ENCODE measurements at regions not wholly inside any gene's neighbourhood (a gene's known extent, or its start where the extent isn't known, plus 50 kb on each side); places are given as distances from the start of the nearest gene placed in this dataset.

DNA sequence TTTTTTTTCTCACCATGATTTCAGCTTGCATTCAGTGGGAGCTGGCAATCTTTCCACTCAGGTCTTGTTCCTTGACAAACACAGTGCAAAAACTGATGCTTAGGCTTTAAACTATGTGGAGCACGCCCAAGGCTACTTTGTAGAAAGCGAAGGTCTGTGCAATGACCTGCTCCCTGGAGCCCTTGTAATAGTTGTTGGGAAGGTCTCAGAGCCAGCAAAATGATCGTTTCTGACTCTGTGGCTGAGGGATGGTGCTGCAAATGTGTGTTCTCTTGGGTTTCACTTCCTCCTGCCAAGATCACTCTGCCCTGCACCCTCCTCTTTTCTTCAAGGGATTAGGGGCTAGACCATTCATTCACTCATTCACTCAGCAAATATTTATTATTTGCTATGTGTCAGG lies 249.7 kb upstream of the MAP3K1 start:
- TF ChIP-seq, protein P1, sequence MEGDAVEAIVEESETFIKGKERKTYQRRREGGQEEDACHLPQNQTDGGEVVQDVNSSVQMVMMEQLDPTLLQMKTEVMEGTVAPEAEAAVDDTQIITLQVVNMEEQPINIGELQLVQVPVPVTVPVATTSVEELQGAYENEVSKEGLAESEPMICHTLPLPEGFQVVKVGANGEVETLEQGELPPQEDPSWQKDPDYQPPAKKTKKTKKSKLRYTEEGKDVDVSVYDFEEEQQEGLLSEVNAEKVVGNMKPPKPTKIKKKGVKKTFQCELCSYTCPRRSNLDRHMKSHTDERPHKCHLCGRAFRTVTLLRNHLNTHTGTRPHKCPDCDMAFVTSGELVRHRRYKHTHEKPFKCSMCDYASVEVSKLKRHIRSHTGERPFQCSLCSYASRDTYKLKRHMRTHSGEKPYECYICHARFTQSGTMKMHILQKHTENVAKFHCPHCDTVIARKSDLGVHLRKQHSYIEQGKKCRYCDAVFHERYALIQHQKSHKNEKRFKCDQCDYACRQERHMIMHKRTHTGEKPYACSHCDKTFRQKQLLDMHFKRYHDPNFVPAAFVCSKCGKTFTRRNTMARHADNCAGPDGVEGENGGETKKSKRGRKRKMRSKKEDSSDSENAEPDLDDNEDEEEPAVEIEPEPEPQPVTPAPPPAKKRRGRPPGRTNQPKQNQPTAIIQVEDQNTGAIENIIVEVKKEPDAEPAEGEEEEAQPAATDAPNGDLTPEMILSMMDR (IDR thresholded peaks at IDR 0.05): no peak
- Histone ChIP-seq H3K36me3 (no peaks in the 10 kb centered on the region), H3K9me3 (no peaks in the 10 kb centered on the region), H3K27ac (no peak overlapping the region), H3K27me3 (no peaks in the 10 kb centered on the region), H3K4me3 (no peak overlapping the region), H3K4me1 (peaks cover 8 to 27% of the 10 kb centered on the region in 2 donors)
- ATAC-seq (peak; percentile 49), DNase-seq (no peak)
- intact Hi-C loops (cut with DNase I): no loop called here

DNA sequence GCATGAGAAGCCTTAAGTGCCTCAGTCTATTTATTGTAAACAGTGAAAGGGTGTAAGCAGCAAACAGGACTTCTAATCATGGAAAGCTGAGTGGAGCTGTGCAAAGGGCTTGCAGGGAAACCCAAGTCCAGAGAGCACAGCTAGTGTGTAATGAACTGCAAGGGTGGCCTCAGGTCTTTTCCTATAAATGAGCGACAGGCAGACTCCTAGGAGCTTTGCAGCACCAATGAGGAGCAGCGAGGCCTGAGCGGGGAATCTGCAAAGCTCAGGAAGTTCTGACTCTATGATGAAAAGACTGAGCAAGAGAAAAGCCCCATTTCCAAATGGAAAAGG lies 250.1 kb upstream of the MAP3K1 start:
- no peak for ATAC-seq
- intact Hi-C loops (cut with DNase I): no loop called here
- TF ChIP-seq, protein P1 (IDR thresholded peaks at IDR 0.05): no peak

GRCh38 chr5:56564541-56565282 lies 250.6 kb upstream of the MAP3K1 start:
- H3K4me3 ChIP-seq: no peak overlapping the region
- intact Hi-C loops (cut with DNase I): no loop called here
- peak; percentile 32 for ATAC-seq
- H3K9me3 ChIP-seq: no peaks in the 10 kb centered on the region
- peaks cover 7 to 25% of the 10 kb centered on the region in 2 donors for H3K4me1 ChIP-seq
- H3K27ac ChIP-seq: no peak overlapping the region
- no peaks in the 10 kb centered on the region for H3K27me3 ChIP-seq
- TF ChIP-seq, protein P1 (IDR thresholded peaks at IDR 0.05): no peak
- no peaks in the 10 kb centered on the region for H3K36me3 ChIP-seq
- no peak for DNase-seq

More for the DNA sequence above, 250.1 kb upstream of the MAP3K1 start:
- Histone ChIP-seq H3K9me3 (no peaks in the 10 kb centered on the region), H3K27me3 (no peaks in the 10 kb centered on the region), H3K4me3 (no peak overlapping the region), H3K27ac (no peak overlapping the region), H3K4me1 (peaks cover 8 to 27% of the 10 kb centered on the region in 2 donors), H3K36me3 (no peaks in the 10 kb centered on the region)
- no peak for DNase-seq

- TF ChIP-seq, protein P1 (IDR thresholded peaks at IDR 0.05): no peak
- ATAC-seq (no peak), DNase-seq (no peak)
- Histone ChIP-seq H3K36me3 (no peaks in the 10 kb centered on the region), H3K27ac (no peak overlapping the region), H3K4me1 (peaks cover 0 to 11% of the 10 kb centered on the region in 2 donors), H3K9me3 (no peaks in the 10 kb centered on the region), H3K27me3 (no peaks in the 10 kb centered on the region), H3K4me3 (no peak overlapping the region)
- intact Hi-C loops (cut with DNase I): no loop called here
Measured at GRCh38 chr5:56561455-56561854, 253.9 kb upstream of the MAP3K1 start.

DNA sequence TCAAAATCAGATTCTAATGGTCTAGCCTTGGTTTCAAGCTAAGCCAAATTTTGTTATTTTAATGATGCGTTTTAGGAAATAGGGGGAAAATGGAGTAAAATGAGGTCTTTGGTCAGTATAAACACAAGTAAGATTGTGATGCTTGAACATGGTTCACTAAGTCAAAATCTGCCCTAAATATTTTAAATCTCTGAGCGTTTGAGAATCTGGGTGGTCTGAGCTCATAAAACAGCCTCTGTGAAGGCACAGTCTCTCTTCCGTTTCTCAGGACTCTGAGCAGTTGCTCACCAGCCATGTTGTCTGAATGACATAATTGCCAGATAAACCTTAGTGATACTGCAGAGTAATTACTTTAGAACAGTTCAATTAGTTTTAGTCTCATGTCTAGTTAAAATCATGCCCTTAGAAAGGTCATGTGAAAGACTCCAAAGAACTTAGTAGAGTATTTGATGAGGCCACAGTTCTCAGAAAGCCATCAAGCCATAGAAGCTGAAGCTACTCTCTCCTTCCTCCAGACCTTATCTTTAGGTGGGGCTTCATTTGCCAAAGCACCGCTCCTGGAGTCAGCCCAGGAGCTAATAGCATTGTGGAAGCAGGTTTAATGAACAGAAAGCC lies 257.1 kb upstream of the MAP3K1 start:
- TF ChIP-seq, protein P1 (IDR thresholded peaks at IDR 0.05): no peak
- H3K4me1 ChIP-seq: no peaks in the 10 kb centered on the region
- no peak for ATAC-seq
- H3K27me3 ChIP-seq: no peaks in the 10 kb centered on the region
- peak in 1 of 4 donors; percentile 28 for DNase-seq
- no peak overlapping the region for H3K27ac ChIP-seq
- no peaks in the 10 kb centered on the region for H3K9me3 ChIP-seq
- intact Hi-C loops (cut with DNase I): no loop called here
- no peak overlapping the region for H3K4me3 ChIP-seq
- H3K36me3 ChIP-seq: no peaks in the 10 kb centered on the region

All from left lung (tissue), 4 donors.